ENCODE measurements at regions not wholly inside any gene's neighbourhood (a gene's known extent, or its start where the extent isn't known, plus 50 kb on each side); places are given as distances from the start of the nearest gene placed in this dataset.
"Not testable (repeated sequence)": the region's sequence is repeated elsewhere in the genome, so short reads cannot be mapped to it uniquely, and the experiment has no call there.

DNA sequence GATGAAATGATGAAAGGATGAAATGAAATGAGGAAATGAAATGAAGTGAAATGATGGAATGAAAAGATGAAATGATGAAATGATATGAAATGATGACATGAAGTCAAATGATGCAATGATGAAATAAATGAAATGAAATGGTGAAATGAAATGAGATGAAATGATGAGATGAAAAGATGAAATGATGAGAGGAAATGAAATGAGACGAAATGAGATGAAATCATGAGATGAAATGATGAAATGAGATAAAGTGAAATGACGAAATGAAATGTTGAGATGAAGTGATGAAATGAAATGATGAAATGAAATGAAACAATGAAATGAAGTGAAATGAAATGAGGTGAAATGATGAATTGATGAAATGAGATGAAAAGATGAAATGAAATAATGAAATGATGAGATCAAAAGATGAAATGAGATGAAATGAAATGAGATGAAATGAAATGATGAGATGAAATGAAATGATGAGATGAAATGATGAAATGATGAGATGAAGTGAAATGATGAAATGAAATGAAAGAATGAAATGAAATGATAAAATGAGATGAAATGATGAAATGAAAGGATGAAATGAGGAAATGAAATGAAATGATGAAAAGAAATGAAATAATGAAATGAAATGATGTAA, 131.7 kb upstream of the TP53TG3D start:
- dilution Hi-C loops (cut with MboI; ENCODE audit: extremely low pct_ligation_motif_present, low sequenced_read_pairs); intact Hi-C loops (cut with micrococcal nuclease): not testable (repeated sequence)

DNA sequence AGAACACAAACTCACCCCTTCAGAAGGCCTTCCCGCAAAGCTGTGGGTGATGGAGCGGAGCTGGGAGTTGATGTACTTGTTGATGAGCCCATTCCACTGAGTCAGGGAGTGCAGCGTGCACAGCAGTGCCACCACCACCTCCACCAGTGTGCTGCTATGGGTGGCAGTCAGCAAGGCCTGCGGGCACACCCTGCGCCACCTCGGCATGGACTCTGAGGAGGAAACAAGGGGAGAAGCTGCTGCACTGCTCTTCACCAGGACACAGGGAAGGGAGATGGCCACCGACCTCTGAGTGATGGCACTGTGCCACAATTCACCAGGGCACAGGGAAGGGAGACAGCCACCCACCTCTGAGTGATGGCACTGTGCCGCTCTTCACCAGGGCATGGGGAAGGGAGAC, 100.7 kb upstream of the TP53TG3D start:
- H3K9ac ChIP-seq (replicated peaks; ENCODE audit: extremely low read depth, insufficient read depth, low read length); BruUV-seq (replicated peaks); FAIRE-seq; H3K4me2 ChIP-seq (ENCODE audit: insufficient read depth, low read length); dilution Hi-C loops (cut with MboI; ENCODE audit: extremely low pct_ligation_motif_present, low sequenced_read_pairs); POLR2A ChIA-PET; H3K4me1 ChIP-seq (ENCODE audit: control insufficient read depth, extremely low read depth, insufficient read depth, low read length); H3K36me3 ChIP-seq (ENCODE audit: control insufficient read depth in 2 of 2, extremely low read depth in 1 of 2, insufficient read depth in 2 of 2, low read length in 2 of 2); H3K9me1 ChIP-seq (replicated peaks; ENCODE audit: control insufficient read depth, extremely low read depth, insufficient read depth, low read length); intact Hi-C loops (cut with micrococcal nuclease); H2AFZ ChIP-seq (ENCODE audit: low read depth, low read length); H3K9me3 ChIP-seq (replicated peaks; ENCODE audit: control insufficient read depth, insufficient read depth, low read length); H3K27me3 ChIP-seq (ENCODE audit: control insufficient read depth in 2 of 2, insufficient read depth in 2 of 2, low read length in 2 of 2); CTCF ChIA-PET; H3K4me3 ChIP-seq (replicated peaks in 1 of 3; ENCODE audit: insufficient read depth in 1 of 3, low read depth in 1 of 3, low read length in 3 of 3); H4K20me1 ChIP-seq (replicated peaks; ENCODE audit: control insufficient read depth, extremely low read depth, insufficient read depth, low read length); DNase-seq (ENCODE audit: low read depth, low spot score); H3K27ac ChIP-seq (ENCODE audit: insufficient read depth, low read depth, low read length); H3K79me2 ChIP-seq (ENCODE audit: control insufficient read depth, insufficient read depth, low read length): not testable (repeated sequence)

More for the DNA sequence above, 131.7 kb upstream of the TP53TG3D start:
- H3K36me3 ChIP-seq (ENCODE audit: control insufficient read depth in 2 of 2, extremely low read depth in 1 of 2, insufficient read depth in 2 of 2, low read length in 2 of 2); H3K27ac ChIP-seq (ENCODE audit: insufficient read depth, low read depth, low read length); FAIRE-seq; CTCF ChIA-PET; H3K4me2 ChIP-seq (ENCODE audit: insufficient read depth, low read length); H3K9ac ChIP-seq (replicated peaks; ENCODE audit: extremely low read depth, insufficient read depth, low read length); H3K9me3 ChIP-seq (replicated peaks; ENCODE audit: control insufficient read depth, insufficient read depth, low read length); H4K20me1 ChIP-seq (replicated peaks; ENCODE audit: control insufficient read depth, extremely low read depth, insufficient read depth, low read length); H3K27me3 ChIP-seq (ENCODE audit: control insufficient read depth in 2 of 2, insufficient read depth in 2 of 2, low read length in 2 of 2); POLR2A ChIA-PET; H3K4me1 ChIP-seq (ENCODE audit: control insufficient read depth, extremely low read depth, insufficient read depth, low read length); H3K9me1 ChIP-seq (replicated peaks; ENCODE audit: control insufficient read depth, extremely low read depth, insufficient read depth, low read length); BruUV-seq (replicated peaks); H3K79me2 ChIP-seq (ENCODE audit: control insufficient read depth, insufficient read depth, low read length); H2AFZ ChIP-seq (ENCODE audit: low read depth, low read length); H3K4me3 ChIP-seq (replicated peaks in 1 of 3; ENCODE audit: insufficient read depth in 1 of 3, low read depth in 1 of 3, low read length in 3 of 3); DNase-seq (ENCODE audit: low read depth, low spot score): not testable (repeated sequence)

DNA sequence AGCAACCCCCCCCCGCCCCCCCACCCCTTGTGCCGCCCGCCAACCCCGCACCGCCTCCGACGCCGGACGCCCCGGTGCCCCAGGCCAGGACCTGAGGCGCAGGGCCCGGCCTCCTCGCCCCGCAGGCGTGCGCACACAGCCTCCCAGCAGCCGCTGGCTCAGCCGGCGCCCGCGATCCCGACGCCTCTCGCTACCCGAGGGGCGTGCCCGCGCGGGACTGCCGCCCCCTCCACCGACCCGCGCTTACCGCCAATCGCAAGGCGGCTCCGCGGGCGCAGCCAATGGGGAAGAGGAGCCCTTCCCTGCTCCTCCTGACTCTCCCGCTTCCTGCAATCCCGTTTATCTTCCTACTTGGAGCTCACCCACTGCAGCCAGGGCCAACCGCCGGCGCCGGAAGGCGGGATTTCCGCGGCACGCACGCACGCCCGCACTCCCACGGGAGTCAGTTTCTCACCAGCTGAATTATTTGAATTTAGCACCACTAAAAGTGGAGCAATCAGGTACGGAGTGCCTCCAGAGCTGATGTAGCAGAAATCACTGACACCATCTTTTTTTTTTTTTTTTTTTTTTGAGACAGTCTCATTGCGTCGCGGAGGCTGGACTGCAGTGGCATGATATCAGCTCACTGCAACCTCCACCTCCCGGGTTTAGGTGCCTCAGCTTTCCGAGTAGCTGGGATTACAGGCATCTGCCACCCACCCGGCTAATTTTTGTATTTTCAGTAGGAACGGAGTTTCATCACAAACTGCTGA, 65.0 kb upstream of the TP53TG3D start:
- H3K4me2 ChIP-seq (ENCODE audit: insufficient read depth, low read length); POLR2A ChIA-PET; H3K79me2 ChIP-seq (ENCODE audit: control insufficient read depth, insufficient read depth, low read length); H4K20me1 ChIP-seq (replicated peaks; ENCODE audit: control insufficient read depth, extremely low read depth, insufficient read depth, low read length); dilution Hi-C loops (cut with MboI; ENCODE audit: extremely low pct_ligation_motif_present, low sequenced_read_pairs); FAIRE-seq; H3K27ac ChIP-seq (ENCODE audit: insufficient read depth, low read depth, low read length); DNase-seq (ENCODE audit: low read depth, low spot score); H3K36me3 ChIP-seq (ENCODE audit: control insufficient read depth in 2 of 2, extremely low read depth in 1 of 2, insufficient read depth in 2 of 2, low read length in 2 of 2); intact Hi-C loops (cut with micrococcal nuclease); H3K9ac ChIP-seq (replicated peaks; ENCODE audit: extremely low read depth, insufficient read depth, low read length); CTCF ChIA-PET; H3K9me1 ChIP-seq (replicated peaks; ENCODE audit: control insufficient read depth, extremely low read depth, insufficient read depth, low read length); BruUV-seq (replicated peaks); H3K4me3 ChIP-seq (replicated peaks in 1 of 3; ENCODE audit: insufficient read depth in 1 of 3, low read depth in 1 of 3, low read length in 3 of 3); H3K4me1 ChIP-seq (ENCODE audit: control insufficient read depth, extremely low read depth, insufficient read depth, low read length); H2AFZ ChIP-seq (ENCODE audit: low read depth, low read length); H3K27me3 ChIP-seq (ENCODE audit: control insufficient read depth in 2 of 2, insufficient read depth in 2 of 2, low read length in 2 of 2); H3K9me3 ChIP-seq (replicated peaks; ENCODE audit: control insufficient read depth, insufficient read depth, low read length): not testable (repeated sequence)

DNA sequence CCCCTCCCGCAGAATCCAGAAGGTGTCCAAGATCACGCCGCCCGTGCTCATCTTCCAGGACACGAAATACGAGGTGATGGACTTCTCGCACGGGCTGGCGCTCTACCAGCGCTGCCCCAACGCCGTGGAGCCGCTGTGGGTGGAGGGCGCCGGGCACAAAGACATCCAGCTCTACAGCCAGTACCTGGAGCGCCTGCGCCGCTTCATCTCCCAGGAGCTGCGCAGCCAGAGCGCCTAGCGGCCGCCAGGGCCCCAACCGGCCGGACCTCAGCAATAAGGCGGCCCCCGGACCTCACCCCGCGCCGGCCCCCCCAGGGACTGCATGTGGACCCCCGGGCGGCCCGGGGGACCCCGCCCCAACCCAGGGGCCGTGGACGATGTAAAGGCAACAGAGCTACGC, 50.5 kb upstream of the TP53TG3D start:
- BruUV-seq (replicated peaks): not testable (repeated sequence)

More for the DNA sequence above, 50.5 kb upstream of the TP53TG3D start:
- H3K79me2 ChIP-seq (ENCODE audit: control insufficient read depth, insufficient read depth, low read length); H3K9ac ChIP-seq (replicated peaks; ENCODE audit: extremely low read depth, insufficient read depth, low read length); H3K4me2 ChIP-seq (ENCODE audit: insufficient read depth, low read length); intact Hi-C loops (cut with micrococcal nuclease); H4K20me1 ChIP-seq (replicated peaks; ENCODE audit: control insufficient read depth, extremely low read depth, insufficient read depth, low read length); H3K27me3 ChIP-seq (ENCODE audit: control insufficient read depth in 2 of 2, insufficient read depth in 2 of 2, low read length in 2 of 2); H3K36me3 ChIP-seq (ENCODE audit: control insufficient read depth in 2 of 2, extremely low read depth in 1 of 2, insufficient read depth in 2 of 2, low read length in 2 of 2); CTCF ChIA-PET; H3K4me3 ChIP-seq (replicated peaks in 1 of 3; ENCODE audit: insufficient read depth in 1 of 3, low read depth in 1 of 3, low read length in 3 of 3); dilution Hi-C loops (cut with MboI; ENCODE audit: extremely low pct_ligation_motif_present, low sequenced_read_pairs); FAIRE-seq; H3K27ac ChIP-seq (ENCODE audit: insufficient read depth, low read depth, low read length); DNase-seq (ENCODE audit: low read depth, low spot score); H3K9me1 ChIP-seq (replicated peaks; ENCODE audit: control insufficient read depth, extremely low read depth, insufficient read depth, low read length); H3K4me1 ChIP-seq (ENCODE audit: control insufficient read depth, extremely low read depth, insufficient read depth, low read length); POLR2A ChIA-PET; H2AFZ ChIP-seq (ENCODE audit: low read depth, low read length); H3K9me3 ChIP-seq (replicated peaks; ENCODE audit: control insufficient read depth, insufficient read depth, low read length): not testable (repeated sequence)
